ENCODE measurements at regions not wholly inside any gene's neighbourhood (a gene's known extent, or its start where the extent isn't known, plus 50 kb on each side); places are given as distances from the start of the nearest gene placed in this dataset.

- TF ChIP-seq CTCF (IDR thresholded peaks at IDR 0.05): no peak
- TF ChIP-seq POLR2A (IDR thresholded peaks at IDR 0.05): no peak
These were observed 52.8 kb upstream of the CCDC112 start for GRCh38 chr5:115349001-115349817.

All from suprapubic skin (tissue), 3 donors.